H9 (cell line): ENCODE measurements at regions not wholly inside any gene's neighbourhood (a gene's known extent, or its start where the extent isn't known, plus 50 kb on each side); places are given as distances from the start of the nearest gene placed in this dataset.

Source experiments
- DNase-seq: peaks from one replicate; pipeline ENCODE4 v3.0.0-alpha.2; 2017
- H2AFZ ChIP-seq: one replicate; pipeline ENCODE4 v1.6.1; 2013; ENCODE audit warnings: mild to moderate bottlenecking, low read length, control low read depth, moderate library complexity
- H2AK5ac ChIP-seq: 2 replicates; pipeline ENCODE4 v1.6.1; 2013; ENCODE audit warnings: low read length, control low read depth, mixed read lengths; ENCODE audit not compliant: insufficient read length
- H2BK120ac ChIP-seq: one replicate; pipeline ENCODE4 v1.6.1; 2013; ENCODE audit warnings: low read depth, mild to moderate bottlenecking, low read length, control low read depth, inconsistent platforms; ENCODE audit not compliant: poor library complexity, severe bottlenecking
- H2BK12ac ChIP-seq: 2 replicates; pipeline ENCODE4 v1.6.1; 2013; ENCODE audit warnings: low read length, control low read depth, mixed read lengths, low read depth; ENCODE audit not compliant: insufficient read length
- H2BK15ac ChIP-seq: 2 replicates; pipeline ENCODE4 v1.6.1; 2013; ENCODE audit warnings: low read depth, low read length, control low read depth
- H2BK20ac ChIP-seq: one replicate; pipeline ENCODE4 v1.6.1; 2013; ENCODE audit warnings: low read depth, mild to moderate bottlenecking, low read length, control low read depth, inconsistent platforms; ENCODE audit not compliant: poor library complexity, severe bottlenecking
- H2BK5ac ChIP-seq: 2 replicates; pipeline ENCODE4 v1.6.1; 2013; ENCODE audit warnings: low read length, control low read depth, mixed read lengths; ENCODE audit not compliant: insufficient read length
- H3K14ac ChIP-seq: 2 replicates; pipeline ENCODE4 v1.6.1; 2013; ENCODE audit warnings: low read length, control low read depth; ENCODE audit not compliant: insufficient read depth
- H3K18ac ChIP-seq: 2 replicates; pipeline ENCODE4 v1.6.1; 2013; ENCODE audit warnings: low read depth, mild to moderate bottlenecking, mixed read lengths, low read length, control low read depth; ENCODE audit not compliant: insufficient read length
- H3K23ac ChIP-seq: 2 replicates; pipeline ENCODE4 v1.6.1; 2013; ENCODE audit warnings: low read length, control low read depth, mixed read lengths, low read depth; ENCODE audit not compliant: insufficient read length
- H3K23me2 ChIP-seq: 2 replicates; pipeline ENCODE4 v1.6.1; 2013; ENCODE audit warnings: low read depth, mild to moderate bottlenecking, mixed read lengths, low read length, control low read depth; ENCODE audit not compliant: insufficient read length, poor library complexity, severe bottlenecking
- H3K27ac ChIP-seq: 2 replicates; pipeline ENCODE4 v1.5.1; 2013; ENCODE audit warnings: low read length, control low read depth, mixed read lengths, low read depth; ENCODE audit not compliant: insufficient read length
- H3K27me3 ChIP-seq: 2 replicates; pipeline ENCODE4 v1.6.1; 2013; ENCODE audit warnings: low read length, control low read depth, inconsistent platforms; ENCODE audit not compliant: insufficient read depth
- H3K4ac ChIP-seq: 2 replicates; pipeline ENCODE4 v1.6.1; 2013; ENCODE audit warnings: low read depth, mild to moderate bottlenecking, control low read depth, inconsistent platforms, low read length, moderate library complexity
- H3K4me1 ChIP-seq: 2 replicates; pipeline ENCODE4 v1.6.1; 2013; ENCODE audit warnings: low read length, control low read depth, inconsistent platforms; ENCODE audit not compliant: insufficient read depth
- H3K4me2 ChIP-seq: 2 replicates; pipeline ENCODE4 v1.6.1; 2013; ENCODE audit warnings: low read length, control low read depth, mixed read lengths; ENCODE audit not compliant: insufficient read length, insufficient read depth
- H3K56ac ChIP-seq: 2 replicates; pipeline ENCODE4 v1.6.1; 2013; ENCODE audit warnings: low read depth, mild to moderate bottlenecking, mixed read lengths, low read length, control low read depth; ENCODE audit not compliant: insufficient read length
- H3K79me1 ChIP-seq: 2 replicates; pipeline ENCODE4 v1.6.1; 2013; ENCODE audit warnings: low read depth, mild to moderate bottlenecking, moderate library complexity, low read length, control low read depth, inconsistent platforms; ENCODE audit not compliant: insufficient read depth, poor library complexity, severe bottlenecking
- H3K79me2 ChIP-seq: 2 replicates; pipeline ENCODE4 v1.6.1; 2013; ENCODE audit warnings: low read length, control low read depth, inconsistent platforms; ENCODE audit not compliant: insufficient read depth
- H3K9ac ChIP-seq: 2 replicates; pipeline ENCODE4 v1.6.1; 2013; ENCODE audit warnings: low read length, control low read depth, mixed read lengths; ENCODE audit not compliant: insufficient read length; ENCODE audit errors: extremely low read depth
- H3K9me3 ChIP-seq: one replicate; pipeline ENCODE4 v1.6.1; 2013; ENCODE audit warnings: low read depth, low read length, inconsistent platforms; ENCODE audit not compliant: control insufficient read depth
- H3T11ph ChIP-seq: one replicate; pipeline ENCODE4 v1.6.1; 2013; ENCODE audit warnings: mild to moderate bottlenecking, low read length, control low read depth, inconsistent platforms
- H4K20me1 ChIP-seq: one replicate; pipeline ENCODE4 v1.6.1; 2013; ENCODE audit not compliant: control insufficient read depth, insufficient read length, insufficient read depth
- H4K5ac ChIP-seq: 2 replicates; pipeline ENCODE4 v1.6.1; 2013; ENCODE audit warnings: low read depth, mild to moderate bottlenecking, mixed read lengths, low read length, control low read depth; ENCODE audit not compliant: insufficient read length
- H4K8ac ChIP-seq: replicated peaks from 2 replicates; pipeline ENCODE4 v1.6.1; 2013; ENCODE audit warnings: low read length, control low read depth, mixed read lengths, low read depth; ENCODE audit not compliant: insufficient read length
- H4K91ac ChIP-seq: 2 replicates; pipeline ENCODE4 v1.6.1; 2013; ENCODE audit warnings: low read depth, mild to moderate bottlenecking, moderate library complexity, mixed read lengths, low read length, control low read depth; ENCODE audit not compliant: insufficient read length
- H3K27ac Mint-ChIP-seq, 3 experiments: 2 replicates in 2 of 3; 3 replicates in 1 of 3; pipeline ENCODE4 v1.8.0; 2020 to 2021; ENCODE audit warnings: mixed read lengths in 3 of 3, mild to moderate bottlenecking in 1 of 3, moderate library complexity in 1 of 3
- H3K27me3 Mint-ChIP-seq: 2 replicates; pipeline ENCODE4 v1.8.0; 2021; ENCODE audit warnings: low read depth, mild to moderate bottlenecking, moderate library complexity, mixed read lengths
- H3K36me3 Mint-ChIP-seq, 3 experiments: 2 replicates in 2 of 3; 3 replicates in 1 of 3; pipeline ENCODE4 v1.8.0; 2020 to 2021; ENCODE audit warnings: low read depth in 3 of 3, mixed read lengths in 3 of 3; ENCODE audit not compliant: insufficient read depth in 1 of 3
- H3K4me1 Mint-ChIP-seq, 2 experiments: 2 replicates each; pipeline ENCODE4 v1.8.0; 2020; ENCODE audit warnings: mixed read lengths in 2 of 2
- H3K4me3 Mint-ChIP-seq, 2 experiments: 2 replicates in 1 of 2; 3 replicates in 1 of 2; pipeline ENCODE4 v1.8.0; 2020 to 2021; ENCODE audit warnings: mild to moderate bottlenecking in 2 of 2, mixed read lengths in 2 of 2, moderate library complexity in 1 of 2
- H3K9me3 Mint-ChIP-seq, 2 experiments: 2 replicates in 1 of 2; 3 replicates in 1 of 2; pipeline ENCODE4 v1.8.0; 2020; ENCODE audit warnings: mild to moderate bottlenecking in 2 of 2, mixed read lengths in 2 of 2, moderate library complexity in 1 of 2
- WGBS: extraction: QIAGEN DNeasy Blood & Tissue Kit; methylation state at CpG from one replicate; pipeline ENCODE4 v1.1.7; 2013; ENCODE audit warnings: missing lambda C conversion rate, low lambda C conversion rate, mixed read lengths; ENCODE audit not compliant: insufficient read length; ENCODE audit errors: extremely low coverage; 5-methylcytosine and 5-hydroxymethylcytosine counted together
- TF ChIP-seq, protein P1 (sequence below): fragments of 200-600 bp; sonication (generic); conservative IDR thresholded peaks from 3 replicates; pipeline ENCODE4 v1.8.0; 2021; ENCODE audit warnings: antibody characterized with exemption, mild to moderate bottlenecking

DNA sequence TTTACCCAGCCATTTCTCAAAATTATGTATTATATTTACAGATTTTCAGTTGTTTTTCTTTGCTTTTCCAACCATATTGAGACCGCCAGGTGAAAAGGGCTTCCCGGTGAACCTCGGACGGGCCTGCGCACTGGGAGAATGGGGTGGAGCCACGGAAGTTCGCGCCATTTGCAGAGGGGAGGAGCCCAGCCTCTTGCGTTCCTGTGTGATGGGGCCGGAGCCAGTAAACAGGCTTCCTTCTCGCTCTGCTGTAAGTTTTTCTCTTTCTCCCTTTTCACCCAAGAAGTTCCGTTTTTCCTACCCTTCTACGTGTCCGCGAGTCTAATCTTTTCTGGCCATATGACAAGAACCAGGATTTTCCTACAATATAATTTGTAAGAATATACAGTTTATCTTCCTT, 1108.8 kb upstream of the SEL1L start:
- H3K4me1 Mint-ChIP-seq, result peaks cover 4 to 8% of the 10 kb centered on the region in 2 experiments
- Histone ChIP-seq H3K27ac (peak overlapping the region; percentile 55), H4K91ac (no peak overlapping the region), H2AK5ac (no peak overlapping the region), H2BK5ac (no peak overlapping the region), H2BK15ac (no peak overlapping the region), H3K4me1 (no peaks in the 10 kb centered on the region; the same call in 1 of the 2 replicates), H3K18ac (peak overlapping the region; percentile 34), H3K9ac (peak overlapping the region; percentile 96), H2BK120ac (no peak overlapping the region), H3K79me2 (no peaks in the 10 kb centered on the region), H3K9me3 (no peaks in the 10 kb centered on the region), H3K4ac (no peak overlapping the region), H3K14ac (no peak overlapping the region), H3K27me3 (no peaks in the 10 kb centered on the region), H4K5ac (no peak overlapping the region), H2BK20ac (no peak overlapping the region), H3K79me1 (no peaks in the 10 kb centered on the region), H3K23ac (no peak overlapping the region), H3K23me2 (no peaks in the 10 kb centered on the region), H3K4me2 (peak overlapping the region; percentile 37), H3T11ph (peak overlapping the region; percentile 59), H4K8ac (no peak overlapping the region), H2BK12ac (no peak overlapping the region), H2AFZ (peak overlapping the region; percentile 100), H4K20me1 (no peaks in the 10 kb centered on the region), H3K56ac (no peak overlapping the region)
- peaks cover 1% of the 10 kb centered on the region; the same call in 1 of the 2 replicates for H3K27me3 Mint-ChIP-seq
- WGBS, result no CpG with 5 or more reads among the region's 15 CpGs
- no peaks in the 10 kb centered on the region for H3K9me3 Mint-ChIP-seq
- DNase-seq, result peak; percentile 88
- H3K36me3 Mint-ChIP-seq, result no peaks in the 10 kb centered on the region
- H3K27ac Mint-ChIP-seq, result peak overlapping the region in 2 of 3 experiments; percentile 90 to 94; a peak in 4 of 7 replicates
- peak overlapping the region in 1 of 2 experiments; percentile 77; a peak in 2 of 5 replicates for H3K4me3 Mint-ChIP-seq
- TF ChIP-seq, protein P1, sequence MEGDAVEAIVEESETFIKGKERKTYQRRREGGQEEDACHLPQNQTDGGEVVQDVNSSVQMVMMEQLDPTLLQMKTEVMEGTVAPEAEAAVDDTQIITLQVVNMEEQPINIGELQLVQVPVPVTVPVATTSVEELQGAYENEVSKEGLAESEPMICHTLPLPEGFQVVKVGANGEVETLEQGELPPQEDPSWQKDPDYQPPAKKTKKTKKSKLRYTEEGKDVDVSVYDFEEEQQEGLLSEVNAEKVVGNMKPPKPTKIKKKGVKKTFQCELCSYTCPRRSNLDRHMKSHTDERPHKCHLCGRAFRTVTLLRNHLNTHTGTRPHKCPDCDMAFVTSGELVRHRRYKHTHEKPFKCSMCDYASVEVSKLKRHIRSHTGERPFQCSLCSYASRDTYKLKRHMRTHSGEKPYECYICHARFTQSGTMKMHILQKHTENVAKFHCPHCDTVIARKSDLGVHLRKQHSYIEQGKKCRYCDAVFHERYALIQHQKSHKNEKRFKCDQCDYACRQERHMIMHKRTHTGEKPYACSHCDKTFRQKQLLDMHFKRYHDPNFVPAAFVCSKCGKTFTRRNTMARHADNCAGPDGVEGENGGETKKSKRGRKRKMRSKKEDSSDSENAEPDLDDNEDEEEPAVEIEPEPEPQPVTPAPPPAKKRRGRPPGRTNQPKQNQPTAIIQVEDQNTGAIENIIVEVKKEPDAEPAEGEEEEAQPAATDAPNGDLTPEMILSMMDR, result no peak
